Activated CD8-positive, alpha-beta memory T cell treated with anti-CD3 and anti-CD28 coated beads, Interleukin-2, amount 50 U/mL, for 4 hours (primary cell): ENCODE measurements at regions not wholly inside any gene's neighbourhood (a gene's known extent, or its start where the extent isn't known, plus 50 kb on each side); places are given as distances from the start of the nearest gene placed in this dataset.
"Not testable (repeated sequence)": the region's sequence is repeated elsewhere in the genome, so short reads cannot be mapped to it uniquely, and the experiment has no call there.

Source experiments
- DNase-seq: peaks from one replicate; pipeline ENCODE4 v3.0.0-alpha.2; 2020

- DNase-seq = no peak
Observed at GRCh38 chr1:114260805-114261484, 107.3 kb upstream of the SYT6 start.

- no peak for DNase-seq
Observed at GRCh38 chr1:114259511-114260160, 106.0 kb upstream of the SYT6 start.

GRCh38 chr1:114258633-114259032, 105.0 kb upstream of the SYT6 start:
- DNase-seq = no peak

- DNase-seq = no peak
Observed at GRCh38 chr1:114258074-114258473, 104.4 kb upstream of the SYT6 start.

GRCh38 chr1:114257554-114257953, 103.9 kb upstream of the SYT6 start:
- DNase-seq = no peak

GRCh38 chr1:114253900-114254299, 100.2 kb upstream of the SYT6 start:
- DNase-seq = no peak

- DNase-seq = no peak
Observed at GRCh38 chr1:114251573-114251939, 97.9 kb upstream of the SYT6 start.

- DNase-seq = no peak
Observed at GRCh38 chr1:114250683-114251572, 97.3 kb upstream of the SYT6 start.

GRCh38 chr1:114249691-114250090, 96.0 kb upstream of the SYT6 start:
- DNase-seq = no peak

- no peak for DNase-seq
Observed at GRCh38 chr1:114248162-114248561, 94.5 kb upstream of the SYT6 start.

- not testable (repeated sequence) for DNase-seq
Observed at GRCh38 chr1:114242531-114243210, 89.0 kb upstream of the SYT6 start.

- DNase-seq = no peak
Observed at GRCh38 chr1:114238053-114238452, 84.4 kb upstream of the SYT6 start.

- no peak for DNase-seq
Observed at GRCh38 chr1:114236517-114236916, 82.8 kb upstream of the SYT6 start.

- DNase-seq = no peak
Observed at GRCh38 chr1:114235960-114236359, 82.3 kb upstream of the SYT6 start.

- no peak for DNase-seq
Observed at GRCh38 chr1:114235281-114235680, 81.6 kb upstream of the SYT6 start.

GRCh38 chr1:114234408-114235124, 80.9 kb upstream of the SYT6 start:
- no peak for DNase-seq

- no peak for DNase-seq
Observed at GRCh38 chr1:114232691-114233090, 79.0 kb upstream of the SYT6 start.

GRCh38 chr1:114231301-114231700, 77.6 kb upstream of the SYT6 start:
- no peak for DNase-seq

GRCh38 chr1:114229368-114229767, 75.7 kb upstream of the SYT6 start:
- DNase-seq = no peak

GRCh38 chr1:114227059-114227458, 73.4 kb upstream of the SYT6 start:
- no peak for DNase-seq

GRCh38 chr1:114224196-114224907, 70.7 kb upstream of the SYT6 start:
- no peak for DNase-seq

GRCh38 chr1:114222920-114223319, 69.3 kb upstream of the SYT6 start:
- no peak for DNase-seq
